ENCODE measurements at regions not wholly inside any gene's neighbourhood (a gene's known extent, or its start where the extent isn't known, plus 50 kb on each side); places are given as distances from the start of the nearest gene placed in this dataset.
"Not testable (repeated sequence)": the region's sequence is repeated elsewhere in the genome, so short reads cannot be mapped to it uniquely, and the experiment has no call there.

DNA sequence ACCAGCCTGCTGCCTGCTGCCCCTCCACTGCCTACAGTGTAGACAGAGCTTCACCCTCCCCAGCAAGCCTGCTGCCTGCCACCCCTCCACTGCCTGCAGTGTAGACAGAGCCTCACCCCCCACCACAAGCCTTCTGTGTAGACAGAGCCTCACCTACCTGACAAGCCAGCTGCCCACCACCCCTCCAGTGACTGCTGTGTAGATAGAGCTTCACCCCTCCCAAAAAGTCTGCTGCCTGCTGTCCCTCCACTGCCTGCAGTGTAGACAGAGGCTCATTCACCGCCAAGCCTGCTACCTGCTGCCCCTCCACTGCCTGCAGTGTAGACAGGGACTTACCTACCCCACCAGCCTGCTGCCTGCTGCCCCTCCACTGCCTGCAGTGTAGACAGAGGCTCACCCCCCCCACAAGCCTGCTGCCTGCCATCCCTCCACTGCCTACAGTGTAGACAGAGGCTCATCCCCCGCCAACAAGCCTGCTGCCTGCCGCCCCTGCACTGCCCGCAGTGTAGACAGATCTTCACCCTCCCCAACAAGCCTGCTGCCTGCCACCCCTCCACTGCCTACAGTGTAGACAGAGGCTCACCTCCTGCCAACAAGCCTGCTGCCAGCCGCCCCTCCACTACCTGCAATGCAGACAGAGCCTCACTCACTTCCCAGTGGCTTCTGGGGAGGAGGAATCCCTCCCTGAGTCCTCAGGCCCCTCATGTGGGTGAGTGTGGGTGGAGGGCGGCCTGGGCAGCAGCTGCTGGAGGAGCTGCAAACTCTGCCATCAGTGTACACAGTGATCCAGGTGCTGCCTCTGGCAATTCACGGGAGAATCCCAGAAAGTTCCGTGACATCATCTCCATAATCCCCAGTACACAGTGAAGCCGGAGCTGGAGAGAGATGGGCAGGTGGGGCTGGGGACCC, 140.9 kb downstream of the DLL1 start:
- DNase-seq (ENCODE audit: low read depth): no peak

DNA sequence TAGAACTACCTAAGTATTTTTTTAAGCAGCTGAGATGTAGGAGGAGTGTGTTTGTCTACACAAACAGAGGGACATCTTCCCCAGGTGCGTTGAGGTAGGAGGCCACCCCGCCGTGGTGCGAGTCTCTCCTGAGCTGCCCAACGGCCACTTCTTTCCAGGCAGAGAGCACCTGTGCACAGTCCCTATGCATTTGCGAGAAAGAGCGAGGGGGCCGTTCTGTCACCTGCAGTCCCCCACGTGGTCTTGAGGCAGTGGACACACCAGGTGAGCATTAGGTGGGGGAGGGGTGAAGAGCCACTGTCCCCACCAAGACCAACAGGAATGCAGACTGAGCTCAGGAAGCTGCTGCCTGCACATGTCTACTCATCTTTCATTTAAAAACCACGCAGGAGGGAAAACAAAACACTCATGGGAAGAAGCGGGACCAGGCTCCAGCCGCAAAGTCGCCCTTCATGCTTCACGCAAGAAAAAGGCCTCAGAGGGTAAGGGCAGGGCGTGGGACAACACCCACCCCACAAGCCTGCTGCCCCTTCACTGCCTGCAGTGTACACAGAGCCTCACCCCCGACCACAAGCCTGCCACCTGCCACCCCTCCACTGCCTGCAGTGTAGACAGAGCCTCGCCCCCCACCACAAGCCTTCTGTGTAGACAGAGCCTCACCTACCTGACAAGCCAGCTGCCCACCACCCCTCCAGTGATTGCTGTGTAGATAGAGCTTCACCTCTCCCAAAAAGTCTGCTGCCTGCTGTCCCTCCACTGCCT, 142.0 kb downstream of the DLL1 start:
- no peak for DNase-seq (ENCODE audit: low read depth)

DNA sequence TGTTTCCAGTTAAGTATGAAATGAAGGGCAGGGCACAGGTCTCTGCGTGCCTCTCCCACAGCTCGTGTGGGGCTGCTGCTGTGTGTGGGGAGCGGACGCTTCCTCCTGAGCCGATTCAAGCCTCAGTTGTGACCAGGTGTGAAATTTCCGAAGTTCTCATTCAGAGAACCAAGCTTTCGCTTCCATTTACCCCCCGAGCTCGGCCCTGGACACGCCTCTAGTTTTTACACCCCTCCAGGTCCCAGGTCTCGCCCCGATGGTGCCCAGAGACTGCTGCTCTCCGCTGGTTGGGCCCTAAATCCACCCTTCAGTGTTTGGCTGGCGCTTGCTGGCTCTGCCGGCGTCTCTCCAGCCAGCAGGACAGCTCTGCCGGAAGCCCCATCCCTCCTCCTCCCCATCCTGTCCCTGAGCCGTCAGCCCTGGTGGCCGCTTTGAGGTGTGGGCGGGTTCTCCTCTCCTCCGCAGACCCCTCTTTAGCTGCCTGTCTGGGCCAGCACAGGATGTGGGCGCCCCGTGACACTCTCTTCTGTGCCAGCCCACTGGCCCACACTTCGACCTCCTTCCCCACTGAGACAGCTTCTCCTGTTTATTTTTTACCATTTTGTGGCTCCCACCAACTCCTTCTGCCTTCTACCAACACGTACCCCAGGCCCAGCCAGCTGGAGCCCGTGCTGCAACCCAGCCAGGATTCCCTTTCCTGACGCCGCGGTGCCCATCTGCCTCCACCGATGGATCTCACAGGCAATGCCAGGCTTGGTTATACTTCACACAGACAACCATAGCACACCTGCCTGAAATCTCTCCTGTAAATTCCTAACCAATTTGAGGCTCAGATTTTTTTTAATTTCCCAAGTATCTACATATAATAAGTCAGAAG, 142.8 kb downstream of the DLL1 start:
- no peak for DNase-seq (ENCODE audit: low read depth)

DNA sequence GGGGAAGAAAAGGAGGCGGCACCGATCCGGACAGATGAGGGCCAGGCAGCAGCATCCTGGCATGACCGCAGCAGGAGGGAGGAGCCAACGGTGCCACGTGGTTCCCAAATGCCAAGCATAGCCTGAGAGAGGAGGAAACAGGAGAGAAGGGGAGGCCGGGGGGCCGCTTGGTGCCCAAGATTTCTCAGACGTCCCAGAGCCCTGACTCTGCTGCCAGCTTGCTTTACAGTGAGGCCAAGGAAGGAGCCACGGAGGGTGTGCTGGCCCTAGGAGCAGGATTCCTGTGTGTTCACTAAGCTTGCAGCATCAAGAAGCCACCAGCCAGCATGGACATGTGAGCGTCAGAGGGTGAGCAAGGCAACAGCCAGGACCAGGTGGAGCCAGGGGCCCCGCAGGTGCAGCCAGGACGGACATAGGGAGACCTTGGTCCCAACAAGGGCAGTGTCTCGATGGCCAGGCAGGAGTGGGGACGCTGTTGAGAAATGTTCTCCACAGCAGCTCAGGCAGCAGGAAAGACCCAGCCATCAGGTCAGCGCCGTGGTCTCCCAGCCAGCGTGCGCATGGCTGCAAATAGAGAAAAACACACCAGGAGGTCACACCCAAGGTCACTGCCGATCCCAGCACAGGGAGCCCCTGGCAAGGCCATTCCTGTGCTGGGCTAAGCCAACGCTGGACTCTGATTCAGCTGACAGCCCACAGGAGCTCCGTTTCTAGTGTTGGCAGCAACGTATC, 143.7 kb downstream of the DLL1 start:
- DNase-seq (ENCODE audit: low read depth): no peak

DNA sequence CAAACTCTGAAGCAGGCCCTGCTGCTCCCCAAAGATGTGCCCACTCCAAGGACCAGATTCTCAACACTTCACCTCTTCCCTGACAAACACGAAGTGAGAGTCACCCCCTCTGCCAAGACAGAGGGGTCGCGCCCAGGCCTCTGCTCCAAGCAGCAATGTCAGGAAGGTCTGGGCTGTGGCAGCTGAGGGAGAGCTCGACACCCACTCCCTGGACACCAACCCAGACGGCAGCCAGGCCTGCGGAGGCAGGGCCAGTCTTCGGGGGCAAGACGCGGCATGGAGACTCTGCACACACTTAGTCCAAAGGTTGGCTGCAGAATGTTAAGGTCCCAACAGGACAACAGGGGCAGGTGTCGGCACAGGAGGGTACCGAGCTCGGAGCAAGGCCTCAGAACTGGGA, 144.2 kb downstream of the DLL1 start:
- no peak for DNase-seq (ENCODE audit: low read depth)

DNA sequence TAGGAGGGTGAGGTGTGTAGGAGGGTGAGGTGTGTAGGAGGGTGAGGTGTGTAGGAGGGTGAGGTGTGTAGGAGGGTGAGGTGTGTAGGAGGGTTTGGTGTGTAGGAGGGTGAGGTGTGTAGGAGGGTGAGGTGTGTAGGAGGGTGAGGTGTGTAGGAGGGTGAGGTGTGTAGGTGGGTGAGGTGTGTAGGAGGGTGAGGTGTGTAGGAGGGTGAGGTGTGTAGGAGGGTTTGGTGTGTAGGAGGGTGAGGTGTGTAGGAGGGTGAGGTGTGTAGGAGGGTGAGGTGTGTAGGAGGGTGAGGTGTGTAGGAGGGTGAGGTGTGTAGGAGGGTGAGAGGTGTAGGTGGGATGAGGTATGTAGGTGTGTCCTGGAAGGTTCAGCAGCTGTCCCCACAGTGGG, 144.7 kb downstream of the DLL1 start:
- not testable (repeated sequence) for DNase-seq (ENCODE audit: low read depth)

DNA sequence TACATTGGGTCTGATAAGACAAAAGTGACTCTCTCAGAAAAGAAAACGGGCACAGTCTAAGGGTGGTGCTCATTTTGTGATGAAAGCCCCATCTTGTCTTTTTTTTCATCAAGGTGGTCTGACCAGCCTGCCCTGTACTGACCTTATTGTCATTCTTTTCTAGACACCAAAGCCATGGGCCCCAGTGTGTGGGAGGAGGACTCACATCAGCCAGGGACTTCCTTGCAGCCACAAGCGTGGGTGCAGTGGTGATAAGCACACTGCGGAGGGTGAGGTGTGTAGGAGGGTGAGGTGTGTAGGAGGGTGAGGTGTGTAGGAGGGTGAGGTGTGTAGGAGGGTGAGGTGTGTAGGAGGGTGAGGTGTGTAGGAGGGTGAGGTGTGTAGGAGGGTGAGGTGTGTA, 145.2 kb downstream of the DLL1 start:
- not testable (repeated sequence) for DNase-seq (ENCODE audit: low read depth)

DNA sequence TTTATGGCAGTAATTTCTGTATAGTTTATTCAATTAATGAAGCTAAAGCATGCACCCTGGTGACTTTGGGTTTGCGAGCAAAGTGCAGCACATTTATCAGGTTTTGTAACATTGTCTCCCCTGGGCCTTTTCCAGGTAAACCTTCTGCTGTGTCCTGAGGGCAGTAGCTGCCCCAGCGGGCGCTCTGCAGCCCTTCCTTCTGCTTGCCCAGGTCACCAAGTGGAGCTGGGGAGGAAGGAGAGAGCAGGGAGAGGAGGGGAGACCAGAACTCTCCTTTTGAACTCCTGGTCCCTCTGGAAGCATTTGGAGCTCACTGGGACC, 145.6 kb downstream of the DLL1 start:
- no peak for DNase-seq (ENCODE audit: low read depth)

DNA sequence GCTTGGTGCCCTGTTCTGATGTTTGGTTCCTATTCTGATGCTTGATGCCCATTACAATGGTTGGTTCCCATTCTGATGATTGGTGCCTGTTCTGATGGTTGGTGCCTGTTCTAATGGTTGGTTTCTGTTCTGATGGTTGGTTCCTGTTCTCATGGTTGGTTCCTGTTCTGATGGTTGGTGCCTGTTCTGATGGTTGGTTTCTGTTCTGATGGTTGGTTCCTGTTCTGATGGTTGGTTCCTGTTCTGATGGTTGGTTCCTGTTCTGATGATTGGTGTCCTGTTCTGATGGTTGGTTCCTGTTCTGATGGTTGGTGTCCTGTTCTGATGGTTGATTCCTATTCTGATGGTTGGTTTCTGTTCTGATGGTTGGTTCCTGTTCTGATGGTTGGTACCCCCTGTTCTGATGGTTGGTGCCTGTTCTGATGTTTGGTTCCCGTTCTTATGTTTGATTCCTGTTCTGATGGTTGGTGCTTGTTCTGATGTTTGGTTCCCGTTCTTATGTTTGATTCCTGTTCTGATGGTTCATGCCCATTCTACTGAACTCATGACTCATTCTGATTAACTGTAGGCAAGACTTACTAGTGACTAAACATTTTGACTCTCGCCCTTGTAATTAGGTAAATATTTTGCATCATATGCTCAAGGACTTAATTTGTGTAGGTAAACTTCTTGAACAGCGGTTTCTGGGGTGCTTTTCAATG, 146.2 kb downstream of the DLL1 start:
- no peak for DNase-seq (ENCODE audit: low read depth)

DNA sequence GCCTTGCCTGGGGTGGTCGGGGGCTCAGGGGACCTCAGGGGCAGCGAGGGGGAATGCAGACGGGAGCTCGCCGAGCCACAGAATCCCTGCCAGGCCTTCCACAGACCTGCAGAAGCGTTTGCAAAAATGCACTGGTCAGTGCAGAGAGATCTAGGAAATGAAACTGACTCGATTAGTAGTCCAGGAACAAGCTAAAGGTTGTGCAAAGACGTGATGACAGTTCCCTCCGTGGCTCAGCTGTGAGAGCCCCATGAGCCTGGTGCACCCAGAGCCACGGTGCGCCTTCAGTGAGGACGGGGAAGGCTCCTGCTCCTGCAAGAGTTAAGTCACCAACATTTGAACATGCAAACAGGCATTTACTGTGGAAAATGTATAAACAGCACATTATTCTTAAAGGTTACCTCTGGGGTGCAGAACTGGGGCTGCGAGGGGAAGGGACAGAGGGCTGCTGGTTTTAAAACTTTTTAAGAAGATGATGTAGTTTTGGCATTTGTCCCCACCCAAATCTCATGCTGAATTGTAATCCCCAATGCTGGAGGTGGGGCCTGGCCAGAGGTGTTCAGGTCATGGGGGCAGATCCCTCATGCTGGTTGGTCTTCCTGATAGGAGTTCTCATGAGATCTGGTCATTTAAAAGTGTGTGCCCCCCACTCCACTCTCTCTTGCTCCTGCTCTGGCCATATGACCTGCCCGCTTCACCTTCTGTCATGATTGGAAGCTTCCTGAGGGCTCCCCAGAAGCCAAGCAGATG, 147.3 kb downstream of the DLL1 start:
- DNase-seq (ENCODE audit: low read depth): no peak

DNA sequence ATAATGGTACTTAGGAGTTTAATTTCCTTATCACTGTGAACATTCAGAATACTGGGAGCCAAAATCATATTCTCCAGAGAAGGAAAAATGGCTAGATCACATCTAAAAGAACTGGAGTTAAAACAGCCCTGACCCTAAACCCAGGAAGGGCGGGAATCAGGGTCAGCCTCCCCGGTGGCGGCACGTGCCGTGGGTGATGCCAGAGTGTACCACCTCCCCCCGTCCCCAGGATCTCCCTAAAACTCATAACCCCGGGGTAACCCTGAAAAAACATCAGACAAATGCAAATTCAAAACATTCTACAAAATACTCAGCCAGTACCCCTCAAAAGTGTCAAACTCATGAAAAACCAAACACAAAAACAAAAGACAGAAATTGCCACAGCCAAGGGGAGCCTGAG, 148.3 kb downstream of the DLL1 start:
- DNase-seq (ENCODE audit: low read depth): no peak

DNA sequence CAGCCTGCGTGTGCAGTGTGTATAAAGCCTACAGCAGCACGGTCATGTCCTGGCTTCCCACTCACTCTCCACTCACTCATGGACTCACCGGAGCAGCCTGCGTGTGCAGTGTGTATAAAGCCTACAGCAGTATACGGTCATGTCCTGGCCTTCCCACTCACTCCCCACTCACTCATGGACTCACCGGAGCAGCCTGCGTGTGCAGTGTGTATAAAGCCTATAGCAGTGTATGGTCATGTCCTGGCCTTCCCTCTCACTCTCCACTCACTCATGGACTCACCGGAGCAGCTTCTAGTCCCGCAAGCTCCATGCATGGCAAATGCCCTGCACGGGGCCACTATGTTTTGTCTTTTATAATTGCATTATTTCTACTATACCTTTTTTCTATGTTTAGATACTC, 149.8 kb downstream of the DLL1 start:
- not testable (repeated sequence) for DNase-seq (ENCODE audit: low read depth)

DNA sequence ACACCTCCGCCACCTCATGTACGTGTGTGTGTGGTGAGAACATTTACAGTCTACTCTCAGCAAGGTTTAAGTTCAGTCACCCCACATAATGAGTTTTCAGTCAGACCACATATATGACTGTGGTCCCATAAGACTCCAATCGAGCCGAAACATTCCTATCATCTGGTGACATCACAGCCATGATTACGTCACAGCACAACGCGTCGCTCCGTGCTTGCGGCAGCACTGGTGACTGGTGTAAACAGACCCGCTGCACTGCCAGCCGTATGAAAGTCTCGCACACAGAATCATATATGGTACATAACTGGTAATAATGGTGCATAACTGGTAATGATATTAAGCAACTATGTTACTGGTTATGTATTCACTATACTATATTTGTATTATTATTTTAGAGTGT, 150.7 kb downstream of the DLL1 start:
- no peak for DNase-seq (ENCODE audit: low read depth)

DNA sequence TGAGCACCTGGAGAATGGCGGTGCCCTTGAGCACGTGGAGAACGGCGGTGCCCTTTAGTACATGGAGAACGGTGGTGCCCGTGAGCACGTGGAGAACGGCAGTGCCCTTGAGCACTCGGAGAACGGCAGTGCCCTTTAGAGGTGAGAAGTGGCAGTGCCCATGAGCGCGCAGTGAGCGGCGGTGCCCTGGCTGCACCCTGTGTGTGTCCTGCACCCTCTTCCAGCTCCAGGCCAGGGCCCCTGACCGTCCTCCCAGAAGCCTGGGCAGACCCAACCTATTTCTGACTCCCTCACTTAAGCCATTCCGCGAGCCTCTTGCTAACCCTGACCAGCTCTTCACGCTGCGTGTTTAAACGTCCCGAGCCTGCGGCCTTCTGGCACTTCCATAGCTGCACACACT, 151.3 kb downstream of the DLL1 start:
- DNase-seq (ENCODE audit: low read depth): no peak

DNA sequence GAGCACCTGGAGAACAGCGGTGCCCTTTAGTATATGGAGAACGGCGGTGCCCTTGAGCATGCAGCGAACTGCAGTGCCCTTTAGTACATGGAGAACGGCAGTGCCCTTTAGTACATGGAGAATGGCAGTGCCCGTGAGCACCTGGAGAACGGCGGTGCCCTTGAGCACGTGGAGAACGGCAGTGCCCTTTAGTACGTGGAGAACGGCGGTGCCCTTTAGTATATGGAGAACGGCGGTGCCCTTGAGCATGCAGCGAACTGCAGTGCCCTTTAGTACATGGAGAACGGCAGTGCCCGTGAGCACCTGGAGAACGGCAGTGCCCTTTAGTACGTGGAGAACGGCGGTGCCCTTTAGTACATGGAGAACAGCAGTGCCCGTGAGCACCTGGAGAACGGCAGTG, 151.8 kb downstream of the DLL1 start:
- not testable (repeated sequence) for DNase-seq (ENCODE audit: low read depth)

DNA sequence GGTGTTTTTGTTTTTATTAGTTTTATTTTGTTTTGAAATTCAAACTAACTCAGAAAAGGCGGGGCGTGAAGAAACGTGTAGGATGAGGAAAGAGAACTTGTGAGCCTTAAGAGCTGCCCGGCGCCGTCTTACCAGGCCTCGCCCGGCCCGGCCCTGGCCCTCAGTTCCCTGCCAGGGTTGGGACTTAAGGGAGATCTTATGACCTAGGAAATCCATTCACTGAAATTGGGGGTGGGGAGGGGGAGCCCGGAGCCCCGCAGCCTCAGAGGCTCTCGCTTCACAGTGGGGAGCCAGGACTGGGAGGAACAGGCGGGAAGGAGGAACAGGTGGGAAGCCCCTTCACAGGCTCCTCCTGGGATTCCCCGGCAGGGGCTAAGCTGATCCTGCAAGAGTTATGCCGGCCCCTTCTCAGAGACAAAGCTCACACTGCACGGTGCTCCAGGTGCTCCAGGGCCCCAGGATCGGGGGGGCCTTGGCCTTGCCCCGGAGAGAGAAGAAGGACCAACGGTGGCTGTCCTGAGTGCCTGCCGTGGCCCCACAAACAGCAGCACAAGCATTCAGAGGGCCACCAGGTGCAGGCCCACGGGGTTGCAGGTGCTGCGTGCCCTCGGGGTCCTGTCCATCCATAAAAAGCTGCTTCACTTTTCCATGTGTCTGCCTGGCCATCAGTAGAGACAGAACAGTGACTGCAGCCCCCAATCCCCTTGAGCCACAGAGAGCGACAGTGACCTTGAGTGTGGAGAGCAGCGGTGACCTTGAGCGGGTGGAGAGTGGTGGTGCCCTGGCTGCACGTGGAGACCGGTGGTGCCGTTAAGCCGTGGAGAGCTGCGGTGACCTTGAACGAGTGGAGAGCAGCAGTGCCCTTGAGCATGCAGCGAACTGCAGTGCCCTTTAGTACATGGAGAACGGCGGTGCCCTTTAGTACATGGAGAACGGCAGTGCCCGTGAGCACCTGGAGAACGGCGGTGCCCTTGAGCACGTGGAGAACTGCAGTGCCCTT, 152.7 kb downstream of the DLL1 start:
- DNase-seq (ENCODE audit: low read depth): no peak

DNA sequence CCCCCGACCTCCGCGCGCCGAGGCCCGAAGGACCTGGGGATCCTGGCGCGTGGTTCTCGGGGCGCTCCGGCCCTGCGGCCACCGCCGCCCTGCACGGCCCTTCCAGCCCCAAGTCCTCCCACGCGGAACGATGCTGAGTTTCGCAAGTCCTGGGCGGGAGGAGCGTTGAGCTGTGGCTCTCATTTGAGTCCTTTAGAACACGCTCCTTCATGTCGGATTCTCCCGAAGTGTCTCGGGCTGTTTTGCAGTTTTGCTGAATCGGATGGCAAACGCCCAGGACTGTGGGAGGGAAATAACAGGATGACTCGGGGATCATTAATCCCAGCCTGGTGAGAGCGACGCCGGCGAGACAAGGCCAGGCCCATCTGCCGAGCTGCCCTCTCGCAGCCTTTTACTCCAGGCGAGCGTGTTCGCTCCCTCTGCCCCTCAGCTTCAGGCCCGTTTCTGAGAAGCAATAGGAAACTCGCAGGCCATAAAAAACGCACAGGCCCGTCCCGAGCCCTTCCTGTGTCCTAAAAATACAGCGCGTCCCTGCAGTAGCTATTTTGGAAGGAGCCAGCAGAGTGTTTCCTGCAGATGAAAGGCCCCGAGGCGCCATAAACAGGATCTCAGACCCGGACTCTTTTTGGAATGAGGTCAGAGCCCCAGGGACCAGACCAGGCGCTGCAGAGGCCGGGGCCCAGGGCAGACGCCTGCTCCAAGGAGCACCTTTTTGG, 153.5 kb downstream of the DLL1 start:
- DNase-seq (ENCODE audit: low read depth): no peak

DNA sequence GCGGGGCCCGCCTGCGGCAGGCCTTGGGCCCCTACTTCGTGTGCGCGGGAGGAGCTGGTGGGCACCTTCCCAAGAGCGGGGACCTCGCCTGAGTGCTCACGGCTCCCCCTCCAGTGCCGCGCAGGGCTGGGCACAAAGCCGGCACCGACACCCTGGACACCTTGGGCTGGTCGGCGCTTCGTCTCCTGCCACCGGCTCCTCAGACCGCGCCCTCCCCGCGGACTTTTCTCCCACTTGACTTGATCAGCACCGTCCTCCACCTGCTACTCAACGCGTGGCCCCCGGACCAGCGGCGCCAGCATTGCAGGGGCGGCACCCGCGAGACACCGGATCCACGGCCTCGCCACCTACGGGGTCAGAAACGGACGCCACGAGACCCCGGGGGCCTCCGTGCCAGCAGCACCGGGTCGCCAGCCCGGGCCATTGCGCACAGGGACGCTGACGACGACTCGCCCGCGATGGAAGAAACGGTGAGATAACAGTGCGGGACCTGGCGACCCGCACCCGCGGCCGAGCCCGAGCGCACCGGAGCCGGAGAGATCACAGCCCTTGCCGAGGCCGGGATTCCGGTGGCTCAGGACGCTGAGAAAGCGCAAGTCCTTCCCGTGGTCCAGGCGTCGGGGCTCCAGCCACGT, 154.2 kb downstream of the DLL1 start:
- no peak for DNase-seq (ENCODE audit: low read depth)

Data from renal cortical epithelial cell (primary cell).